NCI-H226 (cell line): ENCODE measurements at regions not wholly inside any gene's neighbourhood (a gene's known extent, or its start where the extent isn't known, plus 50 kb on each side); places are given as distances from the start of the nearest gene placed in this dataset.
"Not testable (repeated sequence)": the region's sequence is repeated elsewhere in the genome, so short reads cannot be mapped to it uniquely, and the experiment has no call there.

Experiments
- DNase-seq: peaks from one replicate; pipeline ENCODE4 v3.0.0-alpha.2; 2015

GRCh38 chr1:58939666-58940370 lies 156.0 kb upstream of the JUN start:
- DNase-seq, result no peak

GRCh38 chr1:58941471-58942289 lies 157.8 kb upstream of the JUN start:
- DNase-seq, result no peak

- no peak for DNase-seq
Observed at GRCh38 chr1:58942759-58943191, 158.9 kb upstream of the JUN start.

- DNase-seq, result no peak
Observed at GRCh38 chr1:58943776-58944175, 159.9 kb upstream of the JUN start.

GRCh38 chr1:58944439-58944838 lies 160.6 kb upstream of the JUN start:
- no peak for DNase-seq

- DNase-seq, result no peak
Observed at GRCh38 chr1:58946390-58946789, 162.5 kb upstream of the JUN start.

- no peak for DNase-seq
Observed at GRCh38 chr1:58948671-58949070, 164.8 kb upstream of the JUN start.

- no peak for DNase-seq
Observed at GRCh38 chr1:58949551-58950220, 165.8 kb upstream of the JUN start.

GRCh38 chr1:58950897-58951296 lies 167.1 kb upstream of the JUN start:
- DNase-seq, result no peak

GRCh38 chr1:58953951-58954350 lies 170.1 kb upstream of the JUN start:
- DNase-seq, result not testable (repeated sequence)

GRCh38 chr1:58963287-58963686 lies 179.4 kb upstream of the JUN start:
- DNase-seq, result not testable (repeated sequence)

- no peak for DNase-seq
Observed at GRCh38 chr1:58964428-58964827, 180.6 kb upstream of the JUN start.

- peak; percentile 37 for DNase-seq
Observed at GRCh38 chr1:58964880-58965279, 181.0 kb upstream of the JUN start.

- DNase-seq, result no peak
Observed at GRCh38 chr1:58966103-58966916, 182.5 kb upstream of the JUN start.

GRCh38 chr1:58966917-58967740 lies 183.3 kb upstream of the JUN start:
- no peak for DNase-seq

- no peak for DNase-seq
Observed at GRCh38 chr1:58968360-58968952, 184.6 kb upstream of the JUN start.

GRCh38 chr1:58969176-58969575 lies 185.3 kb upstream of the JUN start:
- not testable (repeated sequence) for DNase-seq

GRCh38 chr1:58971629-58972140 lies 187.8 kb upstream of the JUN start:
- peak; percentile 67 for DNase-seq

GRCh38 chr1:58975888-58976287 lies 192.0 kb upstream of the JUN start:
- no peak for DNase-seq

GRCh38 chr1:58976294-58976693 lies 192.4 kb upstream of the JUN start:
- DNase-seq, result no peak

GRCh38 chr1:58977598-58977997 lies 193.8 kb upstream of the JUN start:
- DNase-seq, result no peak
